HUES6 (cell line): ENCODE measurements at regions not wholly inside any gene's neighbourhood (a gene's known extent, or its start where the extent isn't known, plus 50 kb on each side); places are given as distances from the start of the nearest gene placed in this dataset.

Experiments used
- H3K27ac ChIP-seq: 2 replicates; pipeline ENCODE4 v1.7.0; 2013; ENCODE audit warnings: low read depth, mild to moderate bottlenecking, low read length, inconsistent platforms
- H3K27me3 ChIP-seq: 2 replicates; pipeline ENCODE4 v1.6.1; 2013; ENCODE audit warnings: low read length; ENCODE audit not compliant: control insufficient read depth, insufficient read depth
- H3K36me3 ChIP-seq: 2 replicates; pipeline ENCODE4 v1.6.1; 2013; ENCODE audit warnings: low read length; ENCODE audit not compliant: control insufficient read depth, insufficient read depth
- H3K4me1 ChIP-seq: 2 replicates; pipeline ENCODE4 v1.6.1; 2013; ENCODE audit warnings: low read length; ENCODE audit not compliant: control insufficient read depth, insufficient read depth
- H3K4me3 ChIP-seq: 2 replicates; pipeline ENCODE4 v1.5.1; 2013; ENCODE audit warnings: low read depth, low read length
- H3K9ac ChIP-seq: one replicate; pipeline ENCODE4 v1.6.1; 2013; ENCODE audit warnings: mild to moderate bottlenecking, low read length
- H3K9me3 ChIP-seq: 2 replicates; pipeline ENCODE4 v1.6.1; 2013; ENCODE audit warnings: low read depth, low read length; ENCODE audit not compliant: control insufficient read depth, insufficient read depth

DNA sequence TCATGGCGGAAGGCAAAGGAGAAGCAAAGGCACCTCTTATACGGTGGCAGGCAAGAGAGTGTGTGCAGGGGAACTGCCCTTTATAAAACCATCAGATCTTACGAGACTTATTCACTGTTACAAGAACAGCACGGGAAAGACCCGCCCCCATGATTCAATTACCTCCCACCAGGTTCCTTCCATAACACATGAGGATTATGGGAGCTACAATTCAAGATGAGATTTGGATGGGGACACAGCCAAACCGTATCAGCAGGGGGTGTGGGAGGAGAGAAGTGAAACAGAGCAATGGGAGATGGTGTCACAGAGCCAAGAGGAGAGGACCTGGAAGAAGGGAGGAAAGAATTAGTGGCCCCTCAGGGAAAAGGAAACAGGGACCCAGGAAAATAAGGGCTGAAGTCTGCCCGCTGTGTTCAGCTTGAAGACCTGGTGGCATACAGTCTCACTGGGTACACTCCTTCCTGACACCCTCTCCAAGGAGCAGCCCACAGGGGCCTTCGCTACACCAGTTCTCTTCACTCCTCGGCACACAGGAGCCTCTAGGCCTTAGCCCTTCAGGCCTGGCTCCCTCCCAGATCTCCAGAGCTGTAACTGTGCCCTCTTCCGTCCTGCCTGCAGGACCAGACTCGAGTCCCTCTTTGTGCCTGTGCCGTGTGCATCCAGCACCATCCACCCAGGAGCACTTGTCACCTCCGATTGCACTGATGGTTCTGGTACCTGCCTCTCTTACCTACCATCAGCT lies 262.1 kb downstream of the EIPR1 start:
- Histone ChIP-seq H3K27ac (no peak overlapping the region), H3K9me3 (peaks cover 3% of the 10 kb centered on the region; the same call in 1 of the 2 replicates), H3K27me3 (no peaks in the 10 kb centered on the region), H3K4me1 (peaks cover 5% of the 10 kb centered on the region; the same call in 1 of the 2 replicates), H3K36me3 (no peaks in the 10 kb centered on the region), H3K4me3 (no peak overlapping the region), H3K9ac (no peak overlapping the region)

DNA sequence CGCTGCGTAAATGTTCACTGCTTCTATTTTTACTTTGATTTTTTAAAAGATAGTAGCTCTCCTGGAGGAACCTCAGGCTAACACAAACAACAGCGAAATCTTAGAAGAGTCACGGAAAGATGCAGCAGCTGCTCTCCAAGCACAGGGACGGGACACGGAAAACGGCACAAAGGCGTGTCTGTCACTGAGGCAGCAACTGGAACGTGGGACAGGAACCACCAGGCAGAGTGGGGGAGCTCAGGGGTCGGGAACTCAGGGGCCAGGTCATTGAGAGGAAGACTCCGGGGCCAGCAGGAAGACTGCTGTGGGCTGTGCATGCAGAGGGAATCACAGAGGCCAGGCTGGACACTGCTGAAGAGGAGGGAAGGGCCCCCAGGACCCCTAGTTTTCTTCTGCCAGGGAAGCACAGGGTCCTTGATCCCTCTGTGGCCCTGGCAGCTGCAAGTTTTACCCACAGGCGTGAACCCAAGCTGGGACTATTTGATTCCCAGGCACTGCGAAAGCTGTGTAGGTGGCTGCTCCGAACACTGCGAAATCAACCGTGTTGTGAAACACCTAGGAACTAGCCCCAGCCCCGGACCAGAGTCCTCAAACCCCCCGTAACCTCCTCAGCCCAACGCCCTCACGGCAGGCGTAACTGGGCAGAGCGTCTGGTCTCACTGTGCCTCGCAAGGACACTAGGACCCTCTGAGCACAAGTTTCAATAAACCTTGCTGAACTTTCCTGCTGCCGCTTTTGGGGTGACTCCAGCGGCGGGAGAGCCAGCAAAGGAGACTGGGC lies 263.0 kb downstream of the EIPR1 start:
- no peaks in the 10 kb centered on the region for H3K27me3 ChIP-seq
- peaks cover 5% of the 10 kb centered on the region; the same call in 1 of the 2 replicates for H3K4me1 ChIP-seq
- no peak overlapping the region for H3K4me3 ChIP-seq
- no peak overlapping the region for H3K9ac ChIP-seq
- H3K27ac ChIP-seq: no peak overlapping the region
- peaks cover 9% of the 10 kb centered on the region; the same call in 1 of the 2 replicates for H3K9me3 ChIP-seq
- H3K36me3 ChIP-seq: no peaks in the 10 kb centered on the region

GRCh38 chr2:3113769-3114168 lies 263.8 kb downstream of the EIPR1 start:
- H3K9ac ChIP-seq: no peak overlapping the region
- H3K4me3 ChIP-seq: no peak overlapping the region

GRCh38 chr2:3113122-3113521 lies 264.5 kb downstream of the EIPR1 start:
- Histone ChIP-seq H3K27ac (no peak overlapping the region), H3K4me3 (no peak overlapping the region), H3K9me3 (peaks cover 9% of the 10 kb centered on the region; the same call in 1 of the 2 replicates), H3K36me3 (no peaks in the 10 kb centered on the region), H3K4me1 (peaks cover 5% of the 10 kb centered on the region; the same call in 1 of the 2 replicates), H3K27me3 (no peaks in the 10 kb centered on the region), H3K9ac (no peak overlapping the region)

More at GRCh38 chr2:3113769-3114168, 263.8 kb downstream of the EIPR1 start:
- peaks cover 9% of the 10 kb centered on the region; the same call in 1 of the 2 replicates for H3K9me3 ChIP-seq
- H3K27me3 ChIP-seq: no peaks in the 10 kb centered on the region
- no peak overlapping the region for H3K27ac ChIP-seq
- no peaks in the 10 kb centered on the region for H3K36me3 ChIP-seq
- peaks cover 5% of the 10 kb centered on the region; the same call in 1 of the 2 replicates for H3K4me1 ChIP-seq

- Histone ChIP-seq H3K9ac (no peak overlapping the region), H3K36me3 (no peaks in the 10 kb centered on the region), H3K4me3 (no peak overlapping the region), H3K27ac (no peak overlapping the region), H3K27me3 (no peaks in the 10 kb centered on the region), H3K4me1 (peaks cover under 1% of the 10 kb centered on the region; the same call in 1 of the 2 replicates), H3K9me3 (peaks cover 9% of the 10 kb centered on the region; the same call in 1 of the 2 replicates)
Observed at GRCh38 chr2:3112553-3112952, 265.1 kb downstream of the EIPR1 start.

GRCh38 chr2:3112131-3112530 lies 265.5 kb downstream of the EIPR1 start:
- Histone ChIP-seq H3K36me3 (no peaks in the 10 kb centered on the region), H3K9ac (no peak overlapping the region), H3K27ac (no peak overlapping the region), H3K9me3 (peaks cover 9% of the 10 kb centered on the region; the same call in 1 of the 2 replicates), H3K4me3 (no peak overlapping the region), H3K27me3 (no peaks in the 10 kb centered on the region), H3K4me1 (no peaks in the 10 kb centered on the region)

- Histone ChIP-seq H3K9ac (no peak overlapping the region), H3K27me3 (no peaks in the 10 kb centered on the region), H3K36me3 (no peaks in the 10 kb centered on the region)
Observed at GRCh38 chr2:3110994-3111666, 266.5 kb downstream of the EIPR1 start.

DNA sequence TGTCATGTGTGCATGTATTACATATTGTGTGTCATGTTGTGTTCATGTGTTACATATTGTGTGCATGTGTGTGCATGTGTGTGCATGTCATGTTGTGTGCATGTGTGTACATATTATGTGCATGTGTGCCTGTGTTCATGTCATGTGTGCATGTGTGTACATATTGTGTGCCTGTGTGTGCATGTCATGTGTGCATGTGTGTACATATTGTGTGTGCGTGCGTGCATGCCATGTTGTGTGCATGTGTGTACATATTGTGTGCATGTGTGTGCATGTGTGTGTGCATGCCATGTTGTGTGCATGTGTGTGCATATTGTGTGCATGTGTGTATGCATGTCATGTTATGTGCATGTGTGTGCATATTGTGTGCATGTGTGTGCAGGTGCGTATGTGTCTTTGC lies 267.1 kb downstream of the EIPR1 start:
- H3K27ac ChIP-seq: no peak overlapping the region
- no peaks in the 10 kb centered on the region for H3K27me3 ChIP-seq
- no peak overlapping the region for H3K4me3 ChIP-seq
- H3K4me1 ChIP-seq: peaks cover 4% of the 10 kb centered on the region; the same call in 1 of the 2 replicates
- no peak overlapping the region for H3K9ac ChIP-seq
- peaks cover 9% of the 10 kb centered on the region; the same call in 1 of the 2 replicates for H3K9me3 ChIP-seq
- no peaks in the 10 kb centered on the region for H3K36me3 ChIP-seq

More at GRCh38 chr2:3110994-3111666, 266.5 kb downstream of the EIPR1 start:
- no peaks in the 10 kb centered on the region for H3K4me1 ChIP-seq
- H3K9me3 ChIP-seq: peaks cover 9% of the 10 kb centered on the region; the same call in 1 of the 2 replicates
- H3K27ac ChIP-seq: no peak overlapping the region
- H3K4me3 ChIP-seq: no peak overlapping the region

DNA sequence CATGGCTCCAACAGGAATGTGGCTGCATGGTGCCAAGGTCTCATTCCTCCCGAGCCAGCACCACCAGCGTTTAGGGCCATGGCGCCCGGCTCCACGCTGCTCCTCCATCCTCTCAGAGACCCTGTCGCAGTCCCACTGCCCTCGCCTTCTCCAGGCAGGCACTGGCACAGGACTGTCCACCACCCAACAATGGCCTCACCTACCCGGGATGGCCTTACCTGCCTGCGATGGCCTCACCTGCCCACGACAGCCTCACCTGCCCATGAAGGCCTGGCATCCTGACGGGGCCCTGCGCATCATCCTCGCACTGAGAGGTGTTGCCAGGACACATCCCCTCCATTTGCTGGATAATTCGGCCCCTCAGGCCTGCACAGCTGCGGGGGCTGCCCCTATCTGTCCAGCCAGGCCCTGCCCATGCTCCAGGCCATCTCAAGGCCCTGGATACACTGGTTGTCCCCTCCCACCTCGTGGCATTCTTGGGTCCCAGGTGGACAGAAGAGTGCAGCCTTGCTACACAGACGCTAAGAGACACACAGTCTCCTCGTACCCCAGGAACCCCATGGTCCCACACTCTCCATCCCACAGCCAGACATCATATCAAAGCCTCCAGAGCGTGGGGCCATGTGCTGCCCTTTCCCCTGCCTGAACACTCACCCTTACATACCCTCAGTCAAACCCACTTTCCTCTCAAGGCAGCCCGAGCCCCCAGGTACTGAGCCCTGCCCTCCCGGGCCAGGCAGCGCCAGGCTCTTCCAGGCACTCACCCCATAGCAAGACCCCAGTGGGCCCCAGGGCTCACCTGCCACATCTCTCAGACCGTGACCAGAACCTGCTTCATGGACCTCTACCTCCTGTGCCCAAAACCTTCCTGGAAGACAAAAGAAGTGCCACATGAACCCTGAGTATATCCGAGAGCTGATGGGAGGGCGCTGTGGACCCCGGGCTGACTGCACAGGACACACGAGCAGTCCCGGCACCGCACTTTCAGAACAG lies 268.6 kb downstream of the EIPR1 start:
- no peak overlapping the region for H3K4me3 ChIP-seq
- H3K27me3 ChIP-seq: no peaks in the 10 kb centered on the region
- no peaks in the 10 kb centered on the region for H3K36me3 ChIP-seq
- H3K4me1 ChIP-seq: peaks cover 8% of the 10 kb centered on the region; the same call in 1 of the 2 replicates
- peaks cover 9% of the 10 kb centered on the region; the same call in 1 of the 2 replicates for H3K9me3 ChIP-seq
- H3K9ac ChIP-seq: no peak overlapping the region
- no peak overlapping the region for H3K27ac ChIP-seq

DNA sequence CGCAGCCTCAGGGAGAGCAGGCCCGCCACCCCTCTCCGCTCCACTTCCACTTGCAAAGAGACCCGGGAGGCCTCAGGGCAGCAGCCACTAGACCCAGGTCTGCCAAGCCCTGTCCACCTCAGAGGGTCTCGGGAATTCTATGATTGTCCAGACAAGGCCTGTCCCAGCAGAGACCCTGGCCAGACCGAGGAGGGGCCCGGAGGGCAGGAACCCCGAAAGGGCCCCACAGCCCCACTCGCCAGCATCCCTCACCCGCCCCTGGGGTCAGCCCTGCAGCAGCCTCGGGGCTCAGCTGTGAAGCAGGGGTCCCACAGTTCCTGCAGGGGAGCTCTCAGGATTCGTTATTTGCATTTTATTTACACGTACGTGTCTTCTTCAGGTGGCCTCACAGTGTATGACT lies 269.5 kb downstream of the EIPR1 start:
- Histone ChIP-seq H3K4me1 (peaks cover 8% of the 10 kb centered on the region; the same call in 1 of the 2 replicates), H3K27ac (no peak overlapping the region), H3K4me3 (no peak overlapping the region), H3K27me3 (no peaks in the 10 kb centered on the region), H3K9ac (no peak overlapping the region), H3K36me3 (no peaks in the 10 kb centered on the region), H3K9me3 (peaks cover 9% of the 10 kb centered on the region; the same call in 1 of the 2 replicates)
